H9 (cell line): ENCODE measurements at regions not wholly inside any gene's neighbourhood (a gene's known extent, or its start where the extent isn't known, plus 50 kb on each side); places are given as distances from the start of the nearest gene placed in this dataset.

Experiments used
- DNase-seq: peaks from one replicate; pipeline ENCODE4 v3.0.0-alpha.2; 2017
- H2AFZ ChIP-seq: one replicate; pipeline ENCODE4 v1.6.1; 2013; ENCODE audit warnings: mild to moderate bottlenecking, low read length, control low read depth, moderate library complexity
- H2AK5ac ChIP-seq: 2 replicates; pipeline ENCODE4 v1.6.1; 2013; ENCODE audit warnings: low read length, control low read depth, mixed read lengths; ENCODE audit not compliant: insufficient read length
- H2BK120ac ChIP-seq: one replicate; pipeline ENCODE4 v1.6.1; 2013; ENCODE audit warnings: low read depth, mild to moderate bottlenecking, low read length, control low read depth, inconsistent platforms; ENCODE audit not compliant: poor library complexity, severe bottlenecking
- H2BK12ac ChIP-seq: 2 replicates; pipeline ENCODE4 v1.6.1; 2013; ENCODE audit warnings: low read length, control low read depth, mixed read lengths, low read depth; ENCODE audit not compliant: insufficient read length
- H2BK15ac ChIP-seq: 2 replicates; pipeline ENCODE4 v1.6.1; 2013; ENCODE audit warnings: low read depth, low read length, control low read depth
- H2BK20ac ChIP-seq: one replicate; pipeline ENCODE4 v1.6.1; 2013; ENCODE audit warnings: low read depth, mild to moderate bottlenecking, low read length, control low read depth, inconsistent platforms; ENCODE audit not compliant: poor library complexity, severe bottlenecking
- H2BK5ac ChIP-seq: 2 replicates; pipeline ENCODE4 v1.6.1; 2013; ENCODE audit warnings: low read length, control low read depth, mixed read lengths; ENCODE audit not compliant: insufficient read length
- H3K14ac ChIP-seq: 2 replicates; pipeline ENCODE4 v1.6.1; 2013; ENCODE audit warnings: low read length, control low read depth; ENCODE audit not compliant: insufficient read depth
- H3K18ac ChIP-seq: 2 replicates; pipeline ENCODE4 v1.6.1; 2013; ENCODE audit warnings: low read depth, mild to moderate bottlenecking, mixed read lengths, low read length, control low read depth; ENCODE audit not compliant: insufficient read length
- H3K23ac ChIP-seq: 2 replicates; pipeline ENCODE4 v1.6.1; 2013; ENCODE audit warnings: low read length, control low read depth, mixed read lengths, low read depth; ENCODE audit not compliant: insufficient read length
- H3K23me2 ChIP-seq: 2 replicates; pipeline ENCODE4 v1.6.1; 2013; ENCODE audit warnings: low read depth, mild to moderate bottlenecking, mixed read lengths, low read length, control low read depth; ENCODE audit not compliant: insufficient read length, poor library complexity, severe bottlenecking
- H3K27ac ChIP-seq: 2 replicates; pipeline ENCODE4 v1.5.1; 2013; ENCODE audit warnings: low read length, control low read depth, mixed read lengths, low read depth; ENCODE audit not compliant: insufficient read length
- H3K27me3 ChIP-seq: 2 replicates; pipeline ENCODE4 v1.6.1; 2013; ENCODE audit warnings: low read length, control low read depth, inconsistent platforms; ENCODE audit not compliant: insufficient read depth
- H3K4ac ChIP-seq: 2 replicates; pipeline ENCODE4 v1.6.1; 2013; ENCODE audit warnings: low read depth, mild to moderate bottlenecking, control low read depth, inconsistent platforms, low read length, moderate library complexity
- H3K4me1 ChIP-seq: 2 replicates; pipeline ENCODE4 v1.6.1; 2013; ENCODE audit warnings: low read length, control low read depth, inconsistent platforms; ENCODE audit not compliant: insufficient read depth
- H3K4me2 ChIP-seq: 2 replicates; pipeline ENCODE4 v1.6.1; 2013; ENCODE audit warnings: low read length, control low read depth, mixed read lengths; ENCODE audit not compliant: insufficient read length, insufficient read depth
- H3K56ac ChIP-seq: 2 replicates; pipeline ENCODE4 v1.6.1; 2013; ENCODE audit warnings: low read depth, mild to moderate bottlenecking, mixed read lengths, low read length, control low read depth; ENCODE audit not compliant: insufficient read length
- H3K79me1 ChIP-seq: 2 replicates; pipeline ENCODE4 v1.6.1; 2013; ENCODE audit warnings: low read depth, mild to moderate bottlenecking, moderate library complexity, low read length, control low read depth, inconsistent platforms; ENCODE audit not compliant: insufficient read depth, poor library complexity, severe bottlenecking
- H3K79me2 ChIP-seq: 2 replicates; pipeline ENCODE4 v1.6.1; 2013; ENCODE audit warnings: low read length, control low read depth, inconsistent platforms; ENCODE audit not compliant: insufficient read depth
- H3K9ac ChIP-seq: 2 replicates; pipeline ENCODE4 v1.6.1; 2013; ENCODE audit warnings: low read length, control low read depth, mixed read lengths; ENCODE audit not compliant: insufficient read length; ENCODE audit errors: extremely low read depth
- H3K9me3 ChIP-seq: one replicate; pipeline ENCODE4 v1.6.1; 2013; ENCODE audit warnings: low read depth, low read length, inconsistent platforms; ENCODE audit not compliant: control insufficient read depth
- H3T11ph ChIP-seq: one replicate; pipeline ENCODE4 v1.6.1; 2013; ENCODE audit warnings: mild to moderate bottlenecking, low read length, control low read depth, inconsistent platforms
- H4K20me1 ChIP-seq: one replicate; pipeline ENCODE4 v1.6.1; 2013; ENCODE audit not compliant: control insufficient read depth, insufficient read length, insufficient read depth
- H4K5ac ChIP-seq: 2 replicates; pipeline ENCODE4 v1.6.1; 2013; ENCODE audit warnings: low read depth, mild to moderate bottlenecking, mixed read lengths, low read length, control low read depth; ENCODE audit not compliant: insufficient read length
- H4K8ac ChIP-seq: replicated peaks from 2 replicates; pipeline ENCODE4 v1.6.1; 2013; ENCODE audit warnings: low read length, control low read depth, mixed read lengths, low read depth; ENCODE audit not compliant: insufficient read length
- H4K91ac ChIP-seq: 2 replicates; pipeline ENCODE4 v1.6.1; 2013; ENCODE audit warnings: low read depth, mild to moderate bottlenecking, moderate library complexity, mixed read lengths, low read length, control low read depth; ENCODE audit not compliant: insufficient read length
- H3K27ac Mint-ChIP-seq, 3 experiments: 2 replicates in 2 of 3; 3 replicates in 1 of 3; pipeline ENCODE4 v1.8.0; 2020 to 2021; ENCODE audit warnings: mixed read lengths in 3 of 3, mild to moderate bottlenecking in 1 of 3, moderate library complexity in 1 of 3
- H3K27me3 Mint-ChIP-seq: 2 replicates; pipeline ENCODE4 v1.8.0; 2021; ENCODE audit warnings: low read depth, mild to moderate bottlenecking, moderate library complexity, mixed read lengths
- H3K36me3 Mint-ChIP-seq, 3 experiments: 2 replicates in 2 of 3; 3 replicates in 1 of 3; pipeline ENCODE4 v1.8.0; 2020 to 2021; ENCODE audit warnings: low read depth in 3 of 3, mixed read lengths in 3 of 3; ENCODE audit not compliant: insufficient read depth in 1 of 3
- H3K4me1 Mint-ChIP-seq, 2 experiments: 2 replicates each; pipeline ENCODE4 v1.8.0; 2020; ENCODE audit warnings: mixed read lengths in 2 of 2
- H3K4me3 Mint-ChIP-seq, 2 experiments: 2 replicates in 1 of 2; 3 replicates in 1 of 2; pipeline ENCODE4 v1.8.0; 2020 to 2021; ENCODE audit warnings: mild to moderate bottlenecking in 2 of 2, mixed read lengths in 2 of 2, moderate library complexity in 1 of 2
- H3K9me3 Mint-ChIP-seq, 2 experiments: 2 replicates in 1 of 2; 3 replicates in 1 of 2; pipeline ENCODE4 v1.8.0; 2020; ENCODE audit warnings: mild to moderate bottlenecking in 2 of 2, mixed read lengths in 2 of 2, moderate library complexity in 1 of 2
- WGBS: extraction: QIAGEN DNeasy Blood & Tissue Kit; methylation state at CpG from one replicate; pipeline ENCODE4 v1.1.7; 2013; ENCODE audit warnings: missing lambda C conversion rate, low lambda C conversion rate, mixed read lengths; ENCODE audit not compliant: insufficient read length; ENCODE audit errors: extremely low coverage; 5-methylcytosine and 5-hydroxymethylcytosine counted together
- TF ChIP-seq, protein P1 (sequence below): fragments of 200-600 bp; sonication (generic); conservative IDR thresholded peaks from 3 replicates; pipeline ENCODE4 v1.8.0; 2021; ENCODE audit warnings: antibody characterized with exemption, mild to moderate bottlenecking

DNA sequence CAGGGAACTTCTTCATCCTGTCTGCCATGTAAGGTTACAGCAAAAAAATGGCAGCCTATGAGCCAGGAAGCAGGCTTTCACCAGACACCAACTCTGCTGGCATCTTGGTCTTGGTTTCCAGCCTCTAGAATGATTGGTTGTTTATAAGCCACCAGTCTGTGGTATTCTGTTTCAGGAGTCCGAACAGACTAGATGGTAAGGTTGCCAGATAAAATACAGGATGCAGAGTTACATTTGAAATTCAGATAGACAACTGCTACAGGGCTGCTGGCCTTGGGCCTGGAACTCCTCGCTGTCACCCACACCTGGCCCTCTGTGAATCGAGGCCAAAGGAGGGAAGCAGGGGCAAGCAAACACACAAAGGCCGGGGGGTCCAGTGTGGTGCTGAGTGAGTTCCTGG, 478.8 kb upstream of the CCL2 start:
- H3K79me1 ChIP-seq: no peaks in the 10 kb centered on the region
- H2AK5ac ChIP-seq: no peak overlapping the region
- no peaks in the 10 kb centered on the region for H3K27me3 ChIP-seq
- H3K23ac ChIP-seq: no peak overlapping the region
- no peak overlapping the region for H3K4me3 Mint-ChIP-seq
- no peak overlapping the region for H3K4ac ChIP-seq
- H3K36me3 Mint-ChIP-seq: no peaks in the 10 kb centered on the region
- H3K23me2 ChIP-seq: no peaks in the 10 kb centered on the region
- H2BK15ac ChIP-seq: no peak overlapping the region
- no peak overlapping the region for H2BK20ac ChIP-seq
- H4K20me1 ChIP-seq: no peaks in the 10 kb centered on the region
- H2AFZ ChIP-seq: no peak overlapping the region
- H3K9me3 ChIP-seq: no peaks in the 10 kb centered on the region
- no peak overlapping the region for H3K4me2 ChIP-seq
- no peak overlapping the region for H3K14ac ChIP-seq
- H3K4me1 Mint-ChIP-seq: peaks cover 4 to 5% of the 10 kb centered on the region in 2 experiments
- TF ChIP-seq, protein P1, sequence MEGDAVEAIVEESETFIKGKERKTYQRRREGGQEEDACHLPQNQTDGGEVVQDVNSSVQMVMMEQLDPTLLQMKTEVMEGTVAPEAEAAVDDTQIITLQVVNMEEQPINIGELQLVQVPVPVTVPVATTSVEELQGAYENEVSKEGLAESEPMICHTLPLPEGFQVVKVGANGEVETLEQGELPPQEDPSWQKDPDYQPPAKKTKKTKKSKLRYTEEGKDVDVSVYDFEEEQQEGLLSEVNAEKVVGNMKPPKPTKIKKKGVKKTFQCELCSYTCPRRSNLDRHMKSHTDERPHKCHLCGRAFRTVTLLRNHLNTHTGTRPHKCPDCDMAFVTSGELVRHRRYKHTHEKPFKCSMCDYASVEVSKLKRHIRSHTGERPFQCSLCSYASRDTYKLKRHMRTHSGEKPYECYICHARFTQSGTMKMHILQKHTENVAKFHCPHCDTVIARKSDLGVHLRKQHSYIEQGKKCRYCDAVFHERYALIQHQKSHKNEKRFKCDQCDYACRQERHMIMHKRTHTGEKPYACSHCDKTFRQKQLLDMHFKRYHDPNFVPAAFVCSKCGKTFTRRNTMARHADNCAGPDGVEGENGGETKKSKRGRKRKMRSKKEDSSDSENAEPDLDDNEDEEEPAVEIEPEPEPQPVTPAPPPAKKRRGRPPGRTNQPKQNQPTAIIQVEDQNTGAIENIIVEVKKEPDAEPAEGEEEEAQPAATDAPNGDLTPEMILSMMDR: no peak
- H3K27me3 Mint-ChIP-seq: peaks cover 5% of the 10 kb centered on the region
- H3K27ac ChIP-seq: no peak overlapping the region
- H2BK12ac ChIP-seq: no peak overlapping the region
- no peaks in the 10 kb centered on the region for H3K79me2 ChIP-seq
- no peak overlapping the region for H3K9ac ChIP-seq
- H3K18ac ChIP-seq: no peak overlapping the region
- H2BK5ac ChIP-seq: no peak overlapping the region
- H3T11ph ChIP-seq: no peak overlapping the region
- H4K8ac ChIP-seq: no peak overlapping the region
- no peak overlapping the region for H4K5ac ChIP-seq
- H4K91ac ChIP-seq: no peak overlapping the region
- WGBS: no CpG with 5 or more reads among the region's 4 CpGs
- no peaks in the 10 kb centered on the region for H3K9me3 Mint-ChIP-seq
- no peaks in the 10 kb centered on the region for H3K4me1 ChIP-seq
- no peak overlapping the region for H3K27ac Mint-ChIP-seq
- no peak for DNase-seq
- H2BK120ac ChIP-seq: no peak overlapping the region
- no peak overlapping the region for H3K56ac ChIP-seq
